ENCODE measurements at regions not wholly inside any gene's neighbourhood (a gene's known extent, or its start where the extent isn't known, plus 50 kb on each side); places are given as distances from the start of the nearest gene placed in this dataset.

DNA sequence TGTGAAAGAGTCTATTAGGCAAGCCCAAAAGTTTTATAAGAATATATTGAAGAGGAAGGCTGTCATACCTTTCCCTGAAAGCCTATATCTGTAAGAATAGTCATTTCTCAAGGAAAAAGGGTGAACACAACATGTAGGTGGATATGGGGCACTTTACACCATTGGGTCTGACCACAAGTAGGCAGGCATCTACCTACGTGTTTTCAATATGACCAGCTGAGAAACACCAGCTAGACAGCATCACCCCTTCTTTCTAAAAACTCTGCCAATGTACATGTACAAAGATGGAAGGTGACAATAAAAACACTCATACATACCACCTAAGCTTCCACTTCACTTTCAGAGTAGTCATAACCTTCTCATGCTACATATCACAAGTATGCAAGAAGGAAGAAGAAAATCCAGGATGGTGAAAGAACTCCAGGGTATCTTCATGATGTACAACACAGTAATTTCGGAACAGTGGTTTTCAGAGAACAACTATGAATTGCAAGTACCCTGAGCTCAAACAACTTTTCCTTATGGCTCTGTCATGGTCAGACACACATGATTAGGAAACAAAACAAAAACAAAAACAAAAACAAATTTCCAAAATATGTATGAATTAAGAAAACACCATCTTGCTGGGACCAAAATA is 98.5 kb upstream of the ADGRL2 start:
- no peaks in the 10 kb centered on the region for H3K79me2 ChIP-seq (replicated peaks; ENCODE audit: insufficient read depth, low read length)
- no peak overlapping the region for H3K27ac ChIP-seq (ENCODE audit: low read length)
- no peaks in the 10 kb centered on the region for H3K9me3 ChIP-seq (ENCODE audit: low read length)
- H3K4me3 ChIP-seq (ENCODE audit: low read length) = no peak overlapping the region
- H2AFZ ChIP-seq (ENCODE audit: low read depth, low read length) = no peak overlapping the region
- no peak overlapping the region for H3K4me2 ChIP-seq (ENCODE audit: low read length)
- H4K20me1 ChIP-seq (ENCODE audit: insufficient read depth) = no peaks in the 10 kb centered on the region
- no peak overlapping the region for H3K9ac ChIP-seq (ENCODE audit: low read length)
- no peaks in the 10 kb centered on the region for H3F3A ChIP-seq (ENCODE audit: insufficient read depth, low read length, poor library complexity, severe bottlenecking)
- TF ChIP-seq MXI1 (conservative IDR thresholded peaks at IDR 0.05; ENCODE audit: poor library complexity, severe bottlenecking) (no peak), RAD21 (conservative IDR thresholded peaks at IDR 0.05) (no peak), EZH2 (IDR thresholded peaks at IDR 0.05; ENCODE audit: borderline replicate concordance, insufficient read depth, low read length, poor library complexity, severe bottlenecking) (no peak), SMC3 (conservative IDR thresholded peaks at IDR 0.05; ENCODE audit: poor library complexity) (no peak), REST (IDR thresholded peaks at IDR 0.05; ENCODE audit: borderline replicate concordance) (no peak), POLR2AphosphoS5 (IDR thresholded peaks at IDR 0.05) (no peak), TAF1 (IDR thresholded peaks at IDR 0.05; ENCODE audit: low read depth) (no peak), EP300 (conservative IDR thresholded peaks at IDR 0.05; ENCODE audit: poor library complexity, severe bottlenecking) (no peak)
- TF ChIP-seq, protein P1, sequence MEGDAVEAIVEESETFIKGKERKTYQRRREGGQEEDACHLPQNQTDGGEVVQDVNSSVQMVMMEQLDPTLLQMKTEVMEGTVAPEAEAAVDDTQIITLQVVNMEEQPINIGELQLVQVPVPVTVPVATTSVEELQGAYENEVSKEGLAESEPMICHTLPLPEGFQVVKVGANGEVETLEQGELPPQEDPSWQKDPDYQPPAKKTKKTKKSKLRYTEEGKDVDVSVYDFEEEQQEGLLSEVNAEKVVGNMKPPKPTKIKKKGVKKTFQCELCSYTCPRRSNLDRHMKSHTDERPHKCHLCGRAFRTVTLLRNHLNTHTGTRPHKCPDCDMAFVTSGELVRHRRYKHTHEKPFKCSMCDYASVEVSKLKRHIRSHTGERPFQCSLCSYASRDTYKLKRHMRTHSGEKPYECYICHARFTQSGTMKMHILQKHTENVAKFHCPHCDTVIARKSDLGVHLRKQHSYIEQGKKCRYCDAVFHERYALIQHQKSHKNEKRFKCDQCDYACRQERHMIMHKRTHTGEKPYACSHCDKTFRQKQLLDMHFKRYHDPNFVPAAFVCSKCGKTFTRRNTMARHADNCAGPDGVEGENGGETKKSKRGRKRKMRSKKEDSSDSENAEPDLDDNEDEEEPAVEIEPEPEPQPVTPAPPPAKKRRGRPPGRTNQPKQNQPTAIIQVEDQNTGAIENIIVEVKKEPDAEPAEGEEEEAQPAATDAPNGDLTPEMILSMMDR (IDR thresholded peaks at IDR 0.05; ENCODE audit: poor library complexity, severe bottlenecking) = no peak
- no peaks in the 10 kb centered on the region for H3K36me3 ChIP-seq (ENCODE audit: insufficient read depth, low read length)
- no peaks in the 10 kb centered on the region for H3K9me2 ChIP-seq (ENCODE audit: insufficient read depth, low read length)
- no peaks in the 10 kb centered on the region for H3K27me3 ChIP-seq (ENCODE audit: insufficient read depth, low read depth, low read length)

DNA sequence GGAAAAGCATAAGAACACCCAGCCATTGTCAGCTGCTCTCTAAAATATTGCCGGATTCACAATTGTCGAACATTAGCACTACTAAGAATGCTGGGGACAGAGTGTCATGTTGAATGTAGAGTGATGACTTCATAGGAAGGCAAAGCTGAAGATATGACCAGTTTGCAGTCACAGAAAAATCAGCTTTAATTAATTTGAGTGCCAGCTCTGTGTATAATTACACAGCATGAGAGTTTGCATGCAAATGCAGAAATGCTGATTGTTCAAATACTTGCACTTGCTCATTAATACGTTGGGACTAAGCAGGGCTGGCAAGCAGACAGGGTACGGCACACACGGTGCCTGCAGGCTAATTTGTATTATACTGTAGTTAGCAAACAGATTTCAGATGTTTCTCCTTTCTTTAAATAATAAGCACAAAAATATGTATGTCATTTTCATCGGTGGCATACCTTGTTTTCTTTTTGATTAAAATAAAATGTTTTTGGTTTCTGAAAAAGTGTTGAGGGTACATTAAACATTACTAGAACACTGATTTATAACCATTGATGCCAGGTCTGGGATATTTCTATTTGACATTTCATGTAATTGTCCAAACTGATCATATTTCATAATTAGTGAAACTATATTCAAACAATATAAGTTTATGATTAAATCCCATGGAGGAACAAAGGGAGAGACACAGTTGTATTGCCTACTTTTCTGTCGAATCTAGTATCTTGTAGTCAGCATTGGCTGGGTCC is 99.8 kb upstream of the ADGRL2 start:
- TF ChIP-seq, protein P1 (IDR thresholded peaks at IDR 0.05; ENCODE audit: poor library complexity, severe bottlenecking) = no peak
- TF ChIP-seq MXI1 (conservative IDR thresholded peaks at IDR 0.05; ENCODE audit: poor library complexity, severe bottlenecking) (no peak), EZH2 (IDR thresholded peaks at IDR 0.05; ENCODE audit: borderline replicate concordance, insufficient read depth, low read length, poor library complexity, severe bottlenecking) (no peak), SMC3 (conservative IDR thresholded peaks at IDR 0.05; ENCODE audit: poor library complexity) (no peak), POLR2AphosphoS5 (IDR thresholded peaks at IDR 0.05) (no peak), RAD21 (conservative IDR thresholded peaks at IDR 0.05) (no peak), TAF1 (IDR thresholded peaks at IDR 0.05; ENCODE audit: low read depth) (no peak), REST (IDR thresholded peaks at IDR 0.05; ENCODE audit: borderline replicate concordance) (no peak), EP300 (conservative IDR thresholded peaks at IDR 0.05; ENCODE audit: poor library complexity, severe bottlenecking) (no peak)
- Histone ChIP-seq H3K9ac (ENCODE audit: low read length) (no peak overlapping the region), H2AFZ (ENCODE audit: low read depth, low read length) (no peak overlapping the region), H3K79me2 (replicated peaks; ENCODE audit: insufficient read depth, low read length) (no peaks in the 10 kb centered on the region), H3F3A (ENCODE audit: insufficient read depth, low read length, poor library complexity, severe bottlenecking) (no peaks in the 10 kb centered on the region), H3K9me3 (ENCODE audit: low read length) (no peaks in the 10 kb centered on the region), H3K9me2 (ENCODE audit: insufficient read depth, low read length) (no peaks in the 10 kb centered on the region), H3K27ac (ENCODE audit: low read length) (no peak overlapping the region), H3K27me3 (ENCODE audit: insufficient read depth, low read depth, low read length) (no peaks in the 10 kb centered on the region), H3K4me3 (ENCODE audit: low read length) (no peak overlapping the region), H3K4me2 (ENCODE audit: low read length) (no peak overlapping the region), H4K20me1 (ENCODE audit: insufficient read depth) (no peaks in the 10 kb centered on the region), H3K36me3 (ENCODE audit: insufficient read depth, low read length) (no peaks in the 10 kb centered on the region)

Measured in neural cell (in vitro differentiated cells).